SJCRH30 (cell line): ENCODE measurements at regions not wholly inside any gene's neighbourhood (a gene's known extent, or its start where the extent isn't known, plus 50 kb on each side); places are given as distances from the start of the nearest gene placed in this dataset.
A peak's percentile ranks its signal among the peaks of the same experiment; 100 is the strongest.

Source experiments
- DNase-seq, 2 experiments: peaks; one replicate each; pipeline ENCODE4 v3.0.0-alpha.2; 2015 to 2020
- H3K27ac ChIP-seq: fragments of 250-450 bp; sonication (Bioruptor Pico); 2 replicates; pipeline ENCODE4 v1.5.1; 2020; ENCODE audit warnings: mild to moderate bottlenecking, moderate library complexity
- H3K27me3 ChIP-seq: fragments of 250-450 bp; sonication (Bioruptor Pico); 2 replicates; pipeline ENCODE4 v1.5.1; 2020; ENCODE audit warnings: mild to moderate bottlenecking, moderate library complexity
- H3K36me3 ChIP-seq: fragments of 250-450 bp; sonication (Bioruptor Pico); 2 replicates; pipeline ENCODE4 v1.5.1; 2020; ENCODE audit warnings: mild to moderate bottlenecking, moderate library complexity
- H3K4me1 ChIP-seq: fragments of 250-450 bp; sonication (Bioruptor Pico); 2 replicates; pipeline ENCODE4 v1.5.1; 2020; ENCODE audit warnings: mild to moderate bottlenecking, moderate library complexity
- H3K4me3 ChIP-seq: fragments of 250-450 bp; sonication (Bioruptor Pico); 2 replicates; pipeline ENCODE4 v1.5.1; 2020; ENCODE audit warnings: mild to moderate bottlenecking, moderate library complexity
- H3K9me3 ChIP-seq: fragments of 250-450 bp; sonication (Bioruptor Pico); replicated peaks from 2 replicates; pipeline ENCODE4 v1.5.1; 2020; ENCODE audit warnings: mild to moderate bottlenecking, moderate library complexity

DNA sequence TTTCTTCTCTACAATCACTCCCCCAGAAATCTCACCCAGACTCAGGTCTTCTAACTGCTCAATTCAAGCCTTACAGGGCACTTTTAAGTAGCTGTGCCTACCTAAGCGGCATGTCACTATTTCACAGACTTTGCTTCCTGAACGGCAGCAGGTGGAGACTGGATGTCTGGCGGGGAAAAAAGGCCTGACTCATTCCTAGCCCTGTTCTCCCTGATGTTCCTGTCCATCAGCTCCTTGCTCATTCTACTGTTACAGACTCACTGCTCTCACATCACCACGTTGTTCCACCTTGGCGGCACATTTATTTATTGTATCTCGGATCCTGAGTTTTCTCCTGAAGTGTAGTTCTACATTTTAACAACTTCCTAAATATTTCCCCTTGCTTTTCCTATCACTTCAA, 52.6 kb upstream of the ATP11B start:
- H3K27me3 ChIP-seq: no peaks in the 10 kb centered on the region
- peak overlapping the region; percentile 45 for H3K4me3 ChIP-seq
- no peaks in the 10 kb centered on the region for H3K36me3 ChIP-seq
- H3K27ac ChIP-seq: peak overlapping the region; percentile 95
- H3K4me1 ChIP-seq: peaks cover 17% of the 10 kb centered on the region
- DNase-seq: peak; percentile 88 to 95
- H3K9me3 ChIP-seq: no peaks in the 10 kb centered on the region

- Histone ChIP-seq H3K4me3 (peak overlapping the region; percentile 45), H3K27me3 (no peaks in the 10 kb centered on the region), H3K9me3 (no peaks in the 10 kb centered on the region), H3K27ac (peak overlapping the region; percentile 95), H3K36me3 (no peaks in the 10 kb centered on the region), H3K4me1 (peaks cover 17% of the 10 kb centered on the region)
- no peak for DNase-seq
Measured at GRCh38 chr3:182741214-182741613, 52.1 kb upstream of the ATP11B start.
